Osteocyte (in vitro differentiated cells): ENCODE measurements at regions not wholly inside any gene's neighbourhood (a gene's known extent, or its start where the extent isn't known, plus 50 kb on each side); places are given as distances from the start of the nearest gene placed in this dataset.

ENCODE experiments used
- DNase-seq: peaks from one replicate; pipeline ENCODE4 v3.0.0; 2021; ENCODE audit warnings: mixed read lengths; ENCODE audit not compliant: unreplicated experiment; ENCODE audit errors: extremely low spot score
- H3K27ac Mint-ChIP-seq: one replicate; pipeline ENCODE4 v1.8.0; 2021; ENCODE audit warnings: mild to moderate bottlenecking, mixed read lengths; ENCODE audit not compliant: unreplicated experiment
- H3K27me3 Mint-ChIP-seq: one replicate; pipeline ENCODE4 v1.8.0; 2021; ENCODE audit warnings: mixed read lengths; ENCODE audit not compliant: unreplicated experiment
- H3K36me3 Mint-ChIP-seq: one replicate; pipeline ENCODE4 v1.8.0; 2021; ENCODE audit warnings: mixed read lengths; ENCODE audit not compliant: unreplicated experiment
- H3K4me1 Mint-ChIP-seq: one replicate; pipeline ENCODE4 v1.8.0; 2021; ENCODE audit warnings: mixed read lengths; ENCODE audit not compliant: unreplicated experiment
- H3K4me3 Mint-ChIP-seq: one replicate; pipeline ENCODE4 v1.8.0; 2021; ENCODE audit warnings: mild to moderate bottlenecking, moderate library complexity, mixed read lengths; ENCODE audit not compliant: unreplicated experiment
- H3K9me3 Mint-ChIP-seq: one replicate; pipeline ENCODE4 v1.8.0; 2021; ENCODE audit warnings: mixed read lengths; ENCODE audit not compliant: unreplicated experiment
- TF ChIP-seq, protein P1 (sequence below): fragments of 200-600 bp; sonication (generic); IDR thresholded peaks from 2 replicates; pipeline ENCODE4 v1.5.0; 2021; ENCODE audit warnings: antibody characterized with exemption, mild to moderate bottlenecking, moderate library complexity

DNA sequence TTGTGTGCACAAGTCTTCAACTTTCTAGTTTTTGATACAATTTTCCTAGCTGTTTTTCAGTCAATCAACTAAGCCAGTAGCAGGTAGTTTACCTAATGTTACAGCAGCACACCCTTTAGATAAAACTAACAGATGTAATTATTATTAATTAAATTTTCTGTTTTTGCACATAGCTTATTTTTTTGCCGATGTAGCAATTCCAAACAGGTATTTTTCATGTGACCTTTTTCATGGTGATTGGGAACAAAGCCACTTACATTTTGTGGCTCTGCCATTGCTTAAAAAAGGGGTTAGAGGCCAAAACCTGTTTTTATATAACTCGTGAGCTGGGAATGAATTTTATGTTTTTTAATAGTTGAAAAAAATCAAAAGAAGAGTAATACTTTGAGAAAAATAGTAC lies 724.5 kb downstream of the FAM181B start:
- Mint-ChIP-seq H3K27ac (no peak overlapping the region), H3K4me3 (no peak overlapping the region), H3K36me3 (no peaks in the 10 kb centered on the region), H3K27me3 (peaks cover 5% of the 10 kb centered on the region), H3K4me1 (peaks cover 31% of the 10 kb centered on the region), H3K9me3 (no peaks in the 10 kb centered on the region)
- TF ChIP-seq, protein P1, sequence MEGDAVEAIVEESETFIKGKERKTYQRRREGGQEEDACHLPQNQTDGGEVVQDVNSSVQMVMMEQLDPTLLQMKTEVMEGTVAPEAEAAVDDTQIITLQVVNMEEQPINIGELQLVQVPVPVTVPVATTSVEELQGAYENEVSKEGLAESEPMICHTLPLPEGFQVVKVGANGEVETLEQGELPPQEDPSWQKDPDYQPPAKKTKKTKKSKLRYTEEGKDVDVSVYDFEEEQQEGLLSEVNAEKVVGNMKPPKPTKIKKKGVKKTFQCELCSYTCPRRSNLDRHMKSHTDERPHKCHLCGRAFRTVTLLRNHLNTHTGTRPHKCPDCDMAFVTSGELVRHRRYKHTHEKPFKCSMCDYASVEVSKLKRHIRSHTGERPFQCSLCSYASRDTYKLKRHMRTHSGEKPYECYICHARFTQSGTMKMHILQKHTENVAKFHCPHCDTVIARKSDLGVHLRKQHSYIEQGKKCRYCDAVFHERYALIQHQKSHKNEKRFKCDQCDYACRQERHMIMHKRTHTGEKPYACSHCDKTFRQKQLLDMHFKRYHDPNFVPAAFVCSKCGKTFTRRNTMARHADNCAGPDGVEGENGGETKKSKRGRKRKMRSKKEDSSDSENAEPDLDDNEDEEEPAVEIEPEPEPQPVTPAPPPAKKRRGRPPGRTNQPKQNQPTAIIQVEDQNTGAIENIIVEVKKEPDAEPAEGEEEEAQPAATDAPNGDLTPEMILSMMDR, result no peak
- DNase-seq, result no peak

DNA sequence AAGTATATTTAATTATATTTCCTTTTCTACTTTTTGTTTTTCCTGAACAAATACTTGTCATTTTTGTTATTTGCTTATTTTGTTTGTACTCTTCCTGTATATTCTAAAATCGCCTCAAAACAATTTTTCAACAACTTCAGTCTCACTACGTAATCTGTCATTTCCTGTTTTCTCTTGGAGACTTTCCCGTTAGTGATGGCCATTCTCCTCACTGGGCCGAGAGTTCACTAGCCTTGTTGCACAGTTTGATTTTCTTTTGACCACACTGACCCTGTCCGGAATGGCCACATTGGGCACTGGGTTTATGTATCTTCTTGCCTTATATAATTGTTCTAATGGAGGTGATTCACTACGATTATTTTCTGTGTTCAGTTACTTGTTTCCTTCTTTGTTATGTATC lies 726.1 kb downstream of the FAM181B start:
- Mint-ChIP-seq H3K27ac (no peak overlapping the region), H3K27me3 (no peaks in the 10 kb centered on the region), H3K36me3 (no peaks in the 10 kb centered on the region), H3K4me3 (no peak overlapping the region), H3K9me3 (no peaks in the 10 kb centered on the region), H3K4me1 (peaks cover 47% of the 10 kb centered on the region)
- TF ChIP-seq, protein P1, result no peak
- no peak for DNase-seq

DNA sequence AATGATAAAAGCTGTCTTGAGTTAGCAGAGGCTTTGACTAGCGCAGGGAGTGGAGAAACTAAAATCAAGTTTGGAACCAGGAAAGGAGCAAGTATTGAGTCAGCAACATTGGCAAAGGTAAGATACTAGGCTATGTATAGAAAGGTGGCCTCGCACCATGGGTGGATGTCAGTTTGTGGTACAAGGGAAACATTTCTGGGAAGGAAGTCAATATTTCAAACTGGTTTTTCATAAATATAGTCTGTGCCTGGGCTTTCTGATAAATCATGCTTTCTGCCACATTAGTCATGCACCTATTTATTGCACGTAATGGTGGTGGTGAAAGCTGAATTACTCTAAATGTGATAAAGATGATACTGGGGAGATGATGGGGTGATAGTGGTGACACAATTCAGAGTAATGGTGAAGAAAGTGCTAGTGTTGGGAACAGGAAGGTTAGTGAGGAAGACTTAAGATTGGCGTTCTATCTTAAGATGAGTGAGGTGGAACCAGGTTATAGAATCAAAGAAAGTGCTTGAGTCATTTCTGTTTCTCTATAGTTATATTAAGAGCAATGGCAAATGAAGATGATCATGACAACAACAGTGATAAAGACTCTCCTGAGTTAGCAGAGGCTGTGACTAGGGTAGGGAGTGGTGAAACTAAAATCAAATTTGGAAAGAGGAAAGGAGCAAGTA lies 729.0 kb downstream of the FAM181B start:
- H3K9me3 Mint-ChIP-seq, result no peaks in the 10 kb centered on the region
- TF ChIP-seq, protein P1, result no peak
- no peak for DNase-seq
- peaks cover 58% of the 10 kb centered on the region for H3K4me1 Mint-ChIP-seq
- no peaks in the 10 kb centered on the region for H3K27me3 Mint-ChIP-seq
- H3K36me3 Mint-ChIP-seq, result no peaks in the 10 kb centered on the region
- H3K4me3 Mint-ChIP-seq, result no peak overlapping the region
- H3K27ac Mint-ChIP-seq, result peak overlapping the region; percentile 83

DNA sequence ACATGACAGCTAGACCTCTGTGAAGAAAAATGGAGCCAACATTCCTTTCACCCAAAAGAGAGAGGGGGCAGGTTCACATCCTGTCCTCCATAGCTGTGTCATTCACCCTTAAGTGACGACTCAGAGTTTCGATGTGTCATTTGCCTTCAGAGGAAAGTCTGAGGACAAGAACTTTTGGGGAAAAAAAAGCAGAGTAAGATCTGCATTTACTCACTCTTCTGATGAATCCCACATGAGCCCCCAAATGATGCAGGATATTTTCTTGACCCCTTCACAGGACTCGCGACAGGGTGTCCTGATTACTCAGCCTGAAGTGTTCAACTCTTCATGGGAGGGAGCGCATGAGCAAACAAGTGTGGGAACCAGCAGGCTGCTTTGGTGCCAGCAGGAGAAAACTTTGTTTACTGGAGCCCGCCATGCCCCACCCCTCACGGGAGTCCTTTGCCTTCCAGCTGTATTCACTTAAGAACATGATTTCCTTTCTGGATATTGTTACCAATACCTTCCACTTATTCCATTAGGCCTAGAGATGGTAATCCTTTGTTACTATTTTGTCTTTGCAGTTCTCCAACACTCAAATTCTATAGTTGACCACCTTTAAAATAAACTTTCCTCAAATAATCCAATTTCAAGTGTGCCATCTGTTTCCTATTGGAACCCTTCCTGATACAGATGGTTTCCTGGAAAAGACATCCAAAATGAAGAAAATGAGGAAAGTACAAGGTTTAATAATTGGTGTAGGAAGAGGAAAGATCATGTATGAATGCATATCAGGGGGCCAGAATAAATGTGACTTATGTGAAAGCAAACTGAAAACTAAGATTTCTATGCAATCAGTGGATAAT lies 729.8 kb downstream of the FAM181B start:
- Mint-ChIP-seq H3K27me3 (no peaks in the 10 kb centered on the region), H3K4me3 (peak overlapping the region; percentile 19), H3K36me3 (no peaks in the 10 kb centered on the region), H3K4me1 (peaks cover 58% of the 10 kb centered on the region), H3K27ac (peak overlapping the region; percentile 83), H3K9me3 (no peaks in the 10 kb centered on the region)
- TF ChIP-seq, protein P1, result no peak
- peak; percentile 89 for DNase-seq

DNA sequence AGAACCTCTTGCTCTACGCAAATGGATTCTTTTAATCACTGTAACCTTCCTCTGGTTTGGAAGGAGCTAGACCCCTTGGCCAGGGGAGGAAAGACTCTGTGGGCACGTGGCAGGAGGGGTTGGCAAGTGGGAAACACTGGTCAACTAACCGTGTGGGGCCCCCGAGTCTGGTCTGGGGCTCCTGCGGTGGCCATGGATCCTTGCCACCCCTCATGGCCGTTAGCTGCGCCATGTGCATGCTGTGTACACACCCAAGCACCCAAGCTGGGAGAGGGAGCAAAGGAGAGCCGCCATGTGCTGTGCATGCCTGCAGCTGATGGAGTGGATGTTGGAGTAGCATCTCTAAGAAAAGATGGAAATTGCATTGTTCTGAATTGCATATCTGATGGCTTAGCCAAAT lies 730.6 kb downstream of the FAM181B start:
- TF ChIP-seq, protein P1, result no peak
- no peak for DNase-seq
- Mint-ChIP-seq H3K4me3 (no peak overlapping the region), H3K9me3 (no peaks in the 10 kb centered on the region), H3K36me3 (no peaks in the 10 kb centered on the region), H3K4me1 (peaks cover 58% of the 10 kb centered on the region), H3K27me3 (no peaks in the 10 kb centered on the region), H3K27ac (peak overlapping the region; percentile 83)
